ENCODE measurements at regions not wholly inside any gene's neighbourhood (a gene's known extent, or its start where the extent isn't known, plus 50 kb on each side); places are given as distances from the start of the nearest gene placed in this dataset.

GRCh38 chr10:21212348-21212747 lies 313.1 kb downstream of the SKIDA1 start:
- no peak for DNase-seq (ENCODE audit: low spot score)

DNA sequence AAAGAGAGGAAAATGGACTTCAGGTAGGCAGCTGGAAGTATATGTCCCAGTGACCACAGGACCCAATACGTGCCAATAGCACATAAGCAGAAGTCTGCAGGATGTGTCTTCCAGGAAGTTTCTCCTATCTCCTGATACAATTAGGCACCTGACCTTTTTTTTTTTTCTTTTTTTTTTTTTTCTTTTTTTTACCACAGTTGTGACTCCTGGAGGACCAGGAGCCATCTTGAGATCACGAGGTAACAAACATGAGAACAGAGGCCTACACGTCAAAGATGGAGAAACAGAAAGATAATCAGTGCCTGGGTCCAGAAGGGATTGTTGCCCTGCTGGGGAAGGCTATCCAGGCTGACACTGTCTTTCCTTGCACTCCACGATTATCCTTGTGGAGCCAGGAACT lies 312.4 kb upstream of the NEBL start:
- no peak for TF ChIP-seq CTCF (IDR thresholded peaks at IDR 0.05; ENCODE audit: extremely low read depth, missing control alignments)
- DNase-seq (ENCODE audit: low spot score) = no peak

More at GRCh38 chr10:21212348-21212747, 313.1 kb downstream of the SKIDA1 start:
- TF ChIP-seq CTCF (IDR thresholded peaks at IDR 0.05; ENCODE audit: extremely low read depth, missing control alignments) = no peak

- no peak for TF ChIP-seq CTCF (IDR thresholded peaks at IDR 0.05; ENCODE audit: extremely low read depth, missing control alignments)
- DNase-seq (ENCODE audit: low spot score) = no peak
These were observed 311.7 kb upstream of the NEBL start for GRCh38 chr10:21208666-21209316.

DNA sequence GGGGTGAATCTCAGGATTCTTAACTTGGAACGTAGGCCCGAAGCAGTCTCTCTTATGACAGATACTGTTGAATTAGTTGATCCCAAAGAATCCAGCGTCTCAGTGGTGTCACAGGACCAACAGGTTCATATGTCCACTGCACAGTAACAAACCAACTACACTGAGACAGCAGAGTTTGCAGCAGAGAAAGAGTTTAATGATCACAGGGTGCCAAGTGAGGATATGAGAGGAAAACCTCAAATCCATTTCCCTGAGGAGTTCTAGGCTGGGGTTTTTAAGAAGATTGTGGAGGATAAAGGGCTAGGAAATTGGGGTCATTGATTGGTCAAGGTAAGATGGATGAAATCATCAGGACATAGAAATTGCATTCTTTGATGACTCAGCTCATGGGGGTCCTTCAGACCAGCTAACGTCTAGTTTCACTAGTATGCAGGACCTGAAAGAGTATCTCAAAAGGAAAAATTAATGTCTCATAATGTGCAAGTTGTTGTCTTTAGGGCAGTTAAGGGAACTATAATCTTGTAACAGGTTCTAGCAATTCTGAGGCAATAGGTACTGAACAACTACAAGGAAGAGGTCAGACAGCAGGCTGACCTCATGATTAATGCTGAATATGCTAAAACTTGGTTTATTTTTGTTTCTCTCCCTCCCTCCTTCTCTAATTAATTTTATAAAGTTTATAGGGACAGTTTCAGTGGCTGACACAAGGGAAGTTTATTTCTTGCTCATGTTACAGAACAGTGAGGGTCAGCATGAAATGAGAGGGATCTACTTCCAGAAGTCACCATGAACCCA lies 310.9 kb upstream of the NEBL start:
- no peak for DNase-seq (ENCODE audit: low spot score)
- TF ChIP-seq CTCF (IDR thresholded peaks at IDR 0.05; ENCODE audit: extremely low read depth, missing control alignments) = no peak

GRCh38 chr10:21205328-21205727 lies 308.2 kb upstream of the NEBL start:
- TF ChIP-seq CTCF (IDR thresholded peaks at IDR 0.05; ENCODE audit: extremely low read depth, missing control alignments) = no peak
- no peak for DNase-seq (ENCODE audit: low spot score)

GRCh38 chr10:21203473-21204107 lies 306.5 kb upstream of the NEBL start:
- TF ChIP-seq CTCF (IDR thresholded peaks at IDR 0.05; ENCODE audit: extremely low read depth, missing control alignments) = no peak
- DNase-seq (ENCODE audit: low spot score) = no peak

Measured in GM20000 (cell line).